ENCODE measurements at regions not wholly inside any gene's neighbourhood (a gene's known extent, or its start where the extent isn't known, plus 50 kb on each side); places are given as distances from the start of the nearest gene placed in this dataset.

- no peak for DNase-seq
Measured at GRCh38 chr9:13520069-13520468, 240.6 kb upstream of the MPDZ start.

- DNase-seq: peak; percentile 69
Measured at GRCh38 chr9:13513716-13514444, 234.4 kb upstream of the MPDZ start.

- DNase-seq: no peak
Measured at GRCh38 chr9:13513286-13513685, 233.8 kb upstream of the MPDZ start.

GRCh38 chr9:13508681-13509080 is 229.2 kb upstream of the MPDZ start:
- DNase-seq: peak; percentile 49

GRCh38 chr9:13508086-13508485 is 228.6 kb upstream of the MPDZ start:
- DNase-seq: no peak

GRCh38 chr9:13505797-13506196 is 226.3 kb upstream of the MPDZ start:
- DNase-seq: no peak

GRCh38 chr9:13503599-13503998 is 224.1 kb upstream of the MPDZ start:
- DNase-seq: no peak

- no peak for DNase-seq
Measured at GRCh38 chr9:13502484-13502883, 223.0 kb upstream of the MPDZ start.

- DNase-seq: no peak
Measured at GRCh38 chr9:13501018-13501417, 221.5 kb upstream of the MPDZ start.

GRCh38 chr9:13500034-13500433 is 220.5 kb upstream of the MPDZ start:
- no peak for DNase-seq

GRCh38 chr9:13493697-13494096 is 214.2 kb upstream of the MPDZ start:
- no peak for DNase-seq

- DNase-seq: no peak
Measured at GRCh38 chr9:13491493-13492424, 212.3 kb upstream of the MPDZ start.

GRCh38 chr9:13491138-13491492 is 211.6 kb upstream of the MPDZ start:
- DNase-seq: no peak

- DNase-seq: no peak
Measured at GRCh38 chr9:13487936-13488335, 208.4 kb upstream of the MPDZ start.

- DNase-seq: no peak
Measured at GRCh38 chr9:13487498-13487897, 208.0 kb upstream of the MPDZ start.

GRCh38 chr9:13487071-13487470 is 207.6 kb upstream of the MPDZ start:
- DNase-seq: no peak

GRCh38 chr9:13485068-13485596 is 205.6 kb upstream of the MPDZ start:
- no peak for DNase-seq

- no peak for DNase-seq
Measured at GRCh38 chr9:13484186-13484585, 204.7 kb upstream of the MPDZ start.

- no peak for DNase-seq
Measured at GRCh38 chr9:13481274-13481673, 201.8 kb upstream of the MPDZ start.

GRCh38 chr9:13480693-13481092 is 201.2 kb upstream of the MPDZ start:
- no peak for DNase-seq

- DNase-seq: no peak
Measured at GRCh38 chr9:13479096-13479495, 199.6 kb upstream of the MPDZ start.

GRCh38 chr9:13478639-13479038 is 199.1 kb upstream of the MPDZ start:
- no peak for DNase-seq

GRCh38 chr9:13478160-13478559 is 198.7 kb upstream of the MPDZ start:
- DNase-seq: no peak

GRCh38 chr9:13470836-13471235 is 191.3 kb upstream of the MPDZ start:
- no peak for DNase-seq
